Kidney (tissue), 13 donors: ENCODE measurements at regions not wholly inside any gene's neighbourhood (a gene's known extent, or its start where the extent isn't known, plus 50 kb on each side); places are given as distances from the start of the nearest gene placed in this dataset.

Source experiments
- DNase-seq, 5 donors: peaks; one replicate each; pipeline ENCODE4 v3.0.0-alpha.2; 2013 to 2020
- FAIRE-seq: peaks from 2 replicates; lab custom pipeline; 2012; peaks lifted over from hg19 to GRCh38; lab: Jason Lieb, UNC
- H3K27ac ChIP-seq, 2 donors: one replicate each; pipeline ENCODE4 v1.7.0; 2013; ENCODE audit warnings: low read depth in 2 of 2, low read length in 2 of 2, inconsistent platforms in 1 of 2
- H3K27me3 ChIP-seq: one replicate; pipeline ENCODE4 v1.7.1; 2013; ENCODE audit warnings: low read length, inconsistent platforms; ENCODE audit not compliant: control insufficient read depth, insufficient read depth
- H3K36me3 ChIP-seq, 3 donors: one replicate each; pipeline versions ENCODE4 v1.7.0 to v1.7.1; 2013; ENCODE audit warnings: low read length in 3 of 3, control low read depth in 1 of 3, inconsistent platforms in 1 of 3; ENCODE audit not compliant: insufficient read depth in 3 of 3, control insufficient read depth in 2 of 3
- H3K4me1 ChIP-seq, 3 donors: one replicate each; pipeline versions ENCODE4 v1.7.0 to v1.7.1; 2013; ENCODE audit warnings: low read length in 3 of 3, inconsistent platforms in 1 of 3, low read depth in 1 of 3; ENCODE audit not compliant: control insufficient read depth in 2 of 3, insufficient read depth in 2 of 3
- H3K4me3 ChIP-seq, 3 donors: one replicate each; pipeline versions ENCODE4 v1.7.0 to v1.8.1; 2013; ENCODE audit warnings: low read length in 3 of 3, control low read depth in 1 of 3, inconsistent platforms in 1 of 3
- H3K9ac ChIP-seq, 3 donors: one replicate each; pipeline versions ENCODE4 v1.7.0 to v1.7.1; 2013; ENCODE audit warnings: low read length in 3 of 3, control low read depth in 1 of 3, inconsistent platforms in 1 of 3
- H3K9me3 ChIP-seq, 3 donors: one replicate each; pipeline versions ENCODE4 v1.7.0 to v1.7.1; 2013; ENCODE audit warnings: low read length in 3 of 3, control low read depth in 1 of 3, inconsistent platforms in 1 of 3; ENCODE audit not compliant: control insufficient read depth in 2 of 3, insufficient read depth in 1 of 3
- CTCF ChIP-seq: IDR thresholded peaks from 3 replicates; pipeline ENCODE4 v1.5.1; 2012; ENCODE audit warnings: mild to moderate bottlenecking, moderate library complexity, borderline replicate concordance; ENCODE audit not compliant: insufficient read depth; ENCODE audit errors: extremely low read depth
- intact Hi-C: fragments of 100-400 bp; cut with DNase I; formaldehyde crosslinking; loops from one replicate; pipeline ENCODE4 v1.11.1; 2022
- donor health status: control.
- donor health status: control.
- donor health status: control.
- donor health status: control.
- donor health status: control.
- donor health status: DM: yes; HTN: yes; CAD: no.
- donor health status: Normal renal cell carcinoma (clear cell type).

- no peak for TF ChIP-seq CTCF
- Histone ChIP-seq H3K4me1 (no peaks in the 10 kb centered on the region), H3K27ac (no peak overlapping the region), H3K9me3 (no peaks in the 10 kb centered on the region), H3K4me3 (no peak overlapping the region), H3K36me3 (no peaks in the 10 kb centered on the region), H3K27me3 (no peaks in the 10 kb centered on the region), H3K9ac (no peak overlapping the region)
- no peak for FAIRE-seq
- intact Hi-C loops, result no loop called here
- peak in 1 of 5 donors; percentile 23 for DNase-seq
Observed at GRCh38 chr20:24764027-24764793, 184.9 kb upstream of the CST7 start.

DNA sequence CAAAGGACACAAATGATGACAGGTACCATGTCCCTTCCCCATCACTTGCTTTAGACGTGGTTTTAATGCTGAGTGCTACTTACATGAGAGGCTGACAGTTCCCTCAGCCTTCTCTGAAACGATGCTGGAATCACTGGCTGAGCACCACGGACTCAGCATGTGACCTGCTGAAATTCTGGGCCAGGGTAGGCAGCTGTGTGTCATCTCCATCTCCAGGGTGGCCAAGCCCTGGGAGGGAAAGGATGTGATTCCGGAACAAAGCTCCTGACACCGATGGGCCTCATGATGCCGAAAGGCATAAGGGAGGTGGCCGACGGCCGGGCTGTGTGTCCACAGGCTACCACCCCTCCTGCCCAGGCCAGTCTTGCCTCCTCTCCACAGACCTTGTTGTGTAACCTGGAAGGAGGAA lies 184.3 kb upstream of the CST7 start:
- TF ChIP-seq CTCF, result no peak
- Histone ChIP-seq H3K9me3 (no peaks in the 10 kb centered on the region), H3K9ac (no peak overlapping the region), H3K36me3 (no peaks in the 10 kb centered on the region), H3K4me1 (no peaks in the 10 kb centered on the region), H3K27me3 (no peaks in the 10 kb centered on the region), H3K4me3 (no peak overlapping the region), H3K27ac (no peak overlapping the region)
- DNase-seq (peak in 1 of 5 donors; percentile 61), FAIRE-seq (no peak)
- intact Hi-C loops, result no loop called here

DNA sequence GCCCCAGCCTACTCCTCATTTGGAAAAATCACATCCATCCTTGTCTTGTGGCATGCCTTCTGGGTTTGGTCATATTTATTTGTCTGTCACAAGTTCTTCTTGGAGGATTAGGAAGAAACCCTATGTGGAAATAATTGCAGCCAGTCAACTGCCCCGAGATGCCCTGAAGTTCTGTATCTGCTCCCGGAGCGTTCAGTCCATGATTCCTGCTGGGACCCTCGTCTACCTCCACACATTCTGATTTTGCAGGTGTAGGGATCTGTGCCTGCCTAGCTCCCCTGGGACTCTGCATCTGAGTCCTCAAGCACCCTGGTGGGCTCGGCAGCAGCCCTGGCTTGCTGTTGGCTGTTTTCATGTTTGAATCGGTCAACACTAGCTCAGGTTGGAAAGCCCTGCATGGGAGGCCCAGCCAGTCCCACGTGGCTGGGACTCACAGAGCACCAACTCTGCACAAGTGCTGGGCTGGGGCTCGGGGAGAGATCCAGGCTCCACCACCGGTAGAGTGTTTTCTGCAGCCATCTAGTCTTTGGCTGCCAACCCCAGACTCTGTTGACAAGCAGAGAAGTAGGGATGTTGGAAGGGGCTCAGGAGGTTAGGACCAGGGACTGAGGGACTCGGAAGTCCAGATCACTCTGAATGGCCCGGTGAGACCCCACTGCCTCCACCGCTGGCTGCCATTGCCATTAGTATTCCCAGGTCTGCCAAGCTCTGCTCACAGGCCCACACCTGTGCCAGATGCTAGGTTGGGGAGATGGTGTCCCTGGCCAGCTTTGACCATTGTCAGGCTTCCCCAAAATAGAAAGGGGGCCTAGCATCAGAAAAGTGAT lies 183.5 kb upstream of the CST7 start:
- TF ChIP-seq CTCF, result no peak
- Histone ChIP-seq H3K9me3 (no peaks in the 10 kb centered on the region), H3K4me3 (no peak overlapping the region), H3K9ac (no peak overlapping the region), H3K4me1 (no peaks in the 10 kb centered on the region), H3K36me3 (no peaks in the 10 kb centered on the region), H3K27ac (no peak overlapping the region), H3K27me3 (no peaks in the 10 kb centered on the region)
- DNase-seq, result peak in 2 of 5 donors; percentile 4 to 12
- intact Hi-C loops, result no loop called here
- no peak for FAIRE-seq
